SK-N-MC (cell line): ENCODE measurements at regions not wholly inside any gene's neighbourhood (a gene's known extent, or its start where the extent isn't known, plus 50 kb on each side); places are given as distances from the start of the nearest gene placed in this dataset.

Experiments
- DNase-seq: peaks from one replicate; pipeline ENCODE4 v3.0.0-alpha.2; 2011; ENCODE audit warnings: low read depth, low spot score
- H3K27ac ChIP-seq: fragments of 200-600 bp; sonication (generic); 2 replicates; pipeline ENCODE4 v1.5.1; 2016; ENCODE audit warnings: mixed run types
- H3K36me3 ChIP-seq: fragments of 200-600 bp; sonication (generic); 2 replicates; pipeline ENCODE4 v1.6.1; 2017; ENCODE audit warnings: antibody characterized with exemption, low read length, mixed read lengths; ENCODE audit not compliant: insufficient read depth
- H3K4me3 ChIP-seq: fragments of 200-600 bp; sonication (generic); 2 replicates; pipeline ENCODE4 v1.5.1; 2016
- H3K9ac ChIP-seq: fragments of 200-600 bp; sonication (generic); 2 replicates; pipeline ENCODE4 v1.8.0; 2017; ENCODE audit warnings: mixed run types, mixed read lengths; ENCODE audit not compliant: insufficient read length
- H3K9me3 ChIP-seq: fragments of 200-600 bp; sonication (generic); 2 replicates; pipeline ENCODE4 v1.6.1; 2017; ENCODE audit warnings: low read depth, mild to moderate bottlenecking, antibody characterized with exemption, low read length, moderate library complexity, mixed read lengths
- EZH2 ChIP-seq: fragments of 200-600 bp; sonication (generic); IDR thresholded peaks from one replicate; pipeline ENCODE4 v1.6.1; 2017; ENCODE audit warnings: antibody characterized with exemption
- FOXP2 ChIP-seq: optimal IDR thresholded peaks from 2 replicates; pipeline ENCODE3; 2011; ENCODE audit warnings: mild to moderate bottlenecking, moderate library complexity; ENCODE audit not compliant: insufficient read depth; ENCODE audit errors: extremely low read length, control extremely low read depth
- POLR2AphosphoS5 ChIP-seq: IDR thresholded peaks from 2 replicates; pipeline ENCODE4 v1.6.1; 2012; ENCODE audit warnings: mild to moderate bottlenecking, low read depth, low read length, borderline replicate concordance

- Histone ChIP-seq H3K9me3 (no peaks in the 10 kb centered on the region), H3K4me3 (no peak overlapping the region), H3K27ac (no peak overlapping the region), H3K9ac (no peak overlapping the region), H3K36me3 (no peaks in the 10 kb centered on the region)
- no peak for TF ChIP-seq POLR2AphosphoS5
- no peak for TF ChIP-seq EZH2
- TF ChIP-seq FOXP2: no peak
- DNase-seq: no peak
Observed at GRCh38 chr6:141326925-141327324, 805.8 kb upstream of the GJE1 start.

GRCh38 chr6:141326426-141326825, 806.3 kb upstream of the GJE1 start:
- Histone ChIP-seq H3K9ac (no peak overlapping the region), H3K27ac (no peak overlapping the region), H3K9me3 (no peaks in the 10 kb centered on the region), H3K36me3 (no peaks in the 10 kb centered on the region), H3K4me3 (no peak overlapping the region)
- DNase-seq: no peak
- no peak for TF ChIP-seq FOXP2

GRCh38 chr6:141321493-141322347, 811.0 kb upstream of the GJE1 start:
- TF ChIP-seq POLR2AphosphoS5: no peak
- no peak for TF ChIP-seq FOXP2
- TF ChIP-seq EZH2: no peak
- Histone ChIP-seq H3K27ac (peak overlapping the region; percentile 83), H3K36me3 (no peaks in the 10 kb centered on the region), H3K9ac (peak overlapping the region; percentile 50), H3K4me3 (peak overlapping the region; percentile 34; the same call in 1 of the 2 replicates), H3K9me3 (no peaks in the 10 kb centered on the region)
- no peak for DNase-seq

DNA sequence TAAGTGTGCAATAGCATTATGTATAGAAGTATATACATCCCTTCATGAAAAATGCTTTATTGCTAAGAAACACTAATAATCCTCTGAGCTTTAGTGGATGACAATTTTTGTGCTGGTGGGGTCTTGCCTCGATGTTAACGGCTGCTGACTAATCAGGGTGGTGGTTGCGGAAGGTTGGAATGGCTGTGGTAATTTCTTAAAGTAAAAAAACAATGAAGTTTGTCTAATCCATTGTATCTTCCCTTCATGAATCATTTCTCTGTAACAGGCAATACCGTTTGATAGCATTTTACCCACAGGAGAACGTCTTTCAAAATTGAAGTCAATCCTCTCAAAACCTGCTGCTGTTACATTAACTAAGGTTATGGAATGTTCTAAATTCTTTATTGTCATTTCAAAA, 816.5 kb upstream of the GJE1 start:
- Histone ChIP-seq H3K9ac (no peak overlapping the region), H3K4me3 (no peak overlapping the region), H3K36me3 (no peaks in the 10 kb centered on the region), H3K27ac (no peak overlapping the region), H3K9me3 (no peaks in the 10 kb centered on the region)
- DNase-seq: no peak
- no peak for TF ChIP-seq EZH2
- TF ChIP-seq POLR2AphosphoS5: no peak
- no peak for TF ChIP-seq FOXP2

GRCh38 chr6:141313986-141314385, 818.7 kb upstream of the GJE1 start:
- H3K9ac ChIP-seq: no peak overlapping the region
- TF ChIP-seq EZH2 (no peak), FOXP2 (no peak), POLR2AphosphoS5 (no peak)
- no peak for DNase-seq

DNA sequence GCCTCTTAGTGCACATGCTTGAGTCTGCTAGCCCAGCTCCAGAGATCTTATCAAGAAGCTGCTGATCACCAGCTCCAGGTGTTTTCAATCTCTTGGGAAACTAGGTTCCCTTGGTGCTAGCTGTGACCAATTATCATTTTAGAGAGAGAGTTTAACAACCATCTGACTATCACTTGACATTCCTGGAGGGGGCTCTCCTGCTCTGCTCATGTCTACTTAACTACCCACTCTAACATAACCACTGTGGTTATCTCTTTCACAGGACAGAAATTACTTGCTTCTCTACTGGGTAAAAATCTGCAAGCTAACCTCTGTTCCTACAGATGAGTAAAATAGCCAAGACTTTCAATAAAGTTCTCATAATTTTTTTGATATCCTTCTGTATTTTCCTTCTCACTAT, 823.4 kb upstream of the GJE1 start:
- no peaks in the 10 kb centered on the region for H3K9me3 ChIP-seq
- TF ChIP-seq EZH2 (no peak), POLR2AphosphoS5 (no peak), FOXP2 (no peak)
- no peaks in the 10 kb centered on the region for H3K36me3 ChIP-seq
- H3K4me3 ChIP-seq: no peak overlapping the region
- no peak for DNase-seq
- H3K27ac ChIP-seq: no peak overlapping the region
- no peak overlapping the region for H3K9ac ChIP-seq

More at GRCh38 chr6:141313986-141314385, 818.7 kb upstream of the GJE1 start:
- no peak overlapping the region for H3K4me3 ChIP-seq
- H3K36me3 ChIP-seq: no peaks in the 10 kb centered on the region
- no peaks in the 10 kb centered on the region for H3K9me3 ChIP-seq
- H3K27ac ChIP-seq: no peak overlapping the region

- no peak overlapping the region for H3K27ac ChIP-seq
- H3K36me3 ChIP-seq: no peaks in the 10 kb centered on the region
- TF ChIP-seq EZH2 (no peak), POLR2AphosphoS5 (no peak), FOXP2 (no peak)
- no peak overlapping the region for H3K4me3 ChIP-seq
- DNase-seq: no peak
- no peak overlapping the region for H3K9ac ChIP-seq
- no peaks in the 10 kb centered on the region for H3K9me3 ChIP-seq
Observed at GRCh38 chr6:141307309-141307998, 825.3 kb upstream of the GJE1 start.

DNA sequence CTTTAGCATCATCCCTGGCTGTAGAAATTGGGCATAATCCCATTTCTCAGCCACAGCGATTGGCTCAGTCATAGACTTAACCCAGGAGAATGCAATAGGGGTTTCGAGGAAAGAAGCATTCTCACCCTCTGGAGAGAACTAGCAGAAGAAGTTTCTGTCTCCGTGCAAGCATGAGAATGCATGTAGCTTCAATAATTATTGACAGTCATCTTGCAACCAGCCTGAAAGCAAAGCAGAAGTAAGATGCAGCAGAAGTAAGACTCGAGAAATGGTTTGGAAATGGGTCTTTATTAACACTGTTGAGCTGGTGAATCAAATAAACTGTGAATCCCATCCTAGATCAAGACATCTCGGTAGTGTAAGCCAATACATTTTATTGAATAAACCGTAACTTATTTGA, 828.8 kb upstream of the GJE1 start:
- Histone ChIP-seq H3K9ac (no peak overlapping the region), H3K9me3 (no peaks in the 10 kb centered on the region), H3K4me3 (no peak overlapping the region), H3K27ac (no peak overlapping the region), H3K36me3 (no peaks in the 10 kb centered on the region)
- TF ChIP-seq FOXP2: no peak
- TF ChIP-seq EZH2: no peak
- no peak for TF ChIP-seq POLR2AphosphoS5
- DNase-seq: no peak
